Gastrocnemius medialis (tissue), 4 donors: ENCODE measurements at regions not wholly inside any gene's neighbourhood (a gene's known extent, or its start where the extent isn't known, plus 50 kb on each side); places are given as distances from the start of the nearest gene placed in this dataset.

ENCODE experiments used
- POLR2A ChIP-seq, 2 donors: fragments of 450-650 bp; IDR thresholded peaks; one replicate each; pipeline ENCODE4 v1.6.1; 2017; ENCODE audit warnings: antibody characterized with exemption in 2 of 2, mild to moderate bottlenecking in 2 of 2, moderate library complexity in 2 of 2
- TF ChIP-seq, protein P1 (sequence below), 5 experiments: fragments of 450-650 bp in 3 of 5; fragments of 200-600 bp in 2 of 5; sonication (generic) in 2 of 5; IDR thresholded peaks in 4 of 5; conservative IDR thresholded peaks in 1 of 5; 1 replicate in 4 of 5; 2 replicates in 1 of 5; pipeline ENCODE4 v1.5.1; 2016 to 2019; ENCODE audit warnings: antibody characterized with exemption in 5 of 5, mild to moderate bottlenecking in 3 of 5, moderate library complexity in 3 of 5

DNA sequence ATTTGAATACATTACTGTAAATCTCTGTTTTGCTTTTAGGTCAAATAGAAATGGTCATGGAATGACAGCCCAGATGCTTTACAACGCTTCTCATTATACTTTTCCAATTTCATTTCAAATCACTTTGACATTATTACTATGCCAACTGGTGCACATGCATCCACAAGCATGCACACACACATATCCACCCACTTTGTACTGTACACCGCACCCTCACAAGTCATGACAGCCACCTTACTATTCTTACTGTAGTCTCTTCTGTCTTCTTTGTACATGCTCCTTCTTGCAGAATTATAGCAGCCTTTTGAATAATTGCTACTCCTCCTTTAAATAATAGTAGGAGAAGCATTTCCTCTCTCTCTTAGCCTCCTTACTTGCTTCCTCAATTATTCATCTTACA lies 1361.4 kb downstream of the ROBO1 start:
- no peak for TF ChIP-seq POLR2A (IDR thresholded peaks at IDR 0.05)
- TF ChIP-seq, protein P1, sequence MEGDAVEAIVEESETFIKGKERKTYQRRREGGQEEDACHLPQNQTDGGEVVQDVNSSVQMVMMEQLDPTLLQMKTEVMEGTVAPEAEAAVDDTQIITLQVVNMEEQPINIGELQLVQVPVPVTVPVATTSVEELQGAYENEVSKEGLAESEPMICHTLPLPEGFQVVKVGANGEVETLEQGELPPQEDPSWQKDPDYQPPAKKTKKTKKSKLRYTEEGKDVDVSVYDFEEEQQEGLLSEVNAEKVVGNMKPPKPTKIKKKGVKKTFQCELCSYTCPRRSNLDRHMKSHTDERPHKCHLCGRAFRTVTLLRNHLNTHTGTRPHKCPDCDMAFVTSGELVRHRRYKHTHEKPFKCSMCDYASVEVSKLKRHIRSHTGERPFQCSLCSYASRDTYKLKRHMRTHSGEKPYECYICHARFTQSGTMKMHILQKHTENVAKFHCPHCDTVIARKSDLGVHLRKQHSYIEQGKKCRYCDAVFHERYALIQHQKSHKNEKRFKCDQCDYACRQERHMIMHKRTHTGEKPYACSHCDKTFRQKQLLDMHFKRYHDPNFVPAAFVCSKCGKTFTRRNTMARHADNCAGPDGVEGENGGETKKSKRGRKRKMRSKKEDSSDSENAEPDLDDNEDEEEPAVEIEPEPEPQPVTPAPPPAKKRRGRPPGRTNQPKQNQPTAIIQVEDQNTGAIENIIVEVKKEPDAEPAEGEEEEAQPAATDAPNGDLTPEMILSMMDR (IDR thresholded peaks at IDR 0.05 in 4 of 5, conservative IDR thresholded peaks at IDR 0.05 in 1 of 5): no peak
